Liver (tissue), 7 donors: ENCODE measurements at regions not wholly inside any gene's neighbourhood (a gene's known extent, or its start where the extent isn't known, plus 50 kb on each side); places are given as distances from the start of the nearest gene placed in this dataset.

Experiments used
- DNase-seq: peaks from one replicate; pipeline ENCODE4 v3.0.0-alpha.2; 2017; ENCODE audit warnings: low spot score
- H3K27ac ChIP-seq, 2 donors: one replicate each; pipeline ENCODE4 v1.7.0; 2013; ENCODE audit warnings: inconsistent platforms in 2 of 2, low read length in 2 of 2, control low read depth in 1 of 2, low read depth in 1 of 2, mild to moderate bottlenecking in 1 of 2
- H3K27me3 ChIP-seq, 4 donors: one replicate each; pipeline versions ENCODE4 v1.6.1 to v1.7.0; 2013; ENCODE audit warnings: low read length in 3 of 4, inconsistent platforms in 1 of 4, mild to moderate bottlenecking in 1 of 4, moderate library complexity in 1 of 4; ENCODE audit not compliant: control insufficient read depth in 4 of 4, insufficient read depth in 4 of 4
- H3K36me3 ChIP-seq, 4 donors: one replicate each; pipeline versions ENCODE4 v1.6.1 to v1.7.0; 2013; ENCODE audit warnings: low read length in 3 of 4, mild to moderate bottlenecking in 3 of 4, low read depth in 1 of 4, moderate library complexity in 1 of 4; ENCODE audit not compliant: control insufficient read depth in 4 of 4, insufficient read depth in 3 of 4
- H3K4me1 ChIP-seq, 4 donors: one replicate each; pipeline versions ENCODE4 v1.6.1 to v1.7.0; 2013; ENCODE audit warnings: low read length in 3 of 4, mild to moderate bottlenecking in 3 of 4, moderate library complexity in 1 of 4; ENCODE audit not compliant: control insufficient read depth in 4 of 4, insufficient read depth in 4 of 4
- H3K4me3 ChIP-seq, 3 donors: one replicate each; pipeline versions ENCODE4 v1.6.1 to v1.7.0; 2013; ENCODE audit warnings: low read length in 3 of 3, control low read depth in 1 of 3, low read depth in 1 of 3, mild to moderate bottlenecking in 1 of 3
- H3K9ac ChIP-seq, 2 donors: one replicate each; pipeline ENCODE4 v1.7.0; 2013; ENCODE audit warnings: low read length in 2 of 2, mild to moderate bottlenecking in 2 of 2, moderate library complexity in 2 of 2, control low read depth in 1 of 2, low read depth in 1 of 2
- H3K9me3 ChIP-seq, 4 donors: one replicate each; pipeline versions ENCODE4 v1.6.1 to v1.7.0; 2013; ENCODE audit warnings: low read length in 3 of 4; ENCODE audit not compliant: control insufficient read depth in 4 of 4
- ATF3 ChIP-seq: IDR thresholded peaks from 2 replicates; pipeline ENCODE4 v1.6.1; 2016; ENCODE audit warnings: antibody characterized with exemption
- EGR1 ChIP-seq, 2 donors: IDR thresholded peaks; 2 replicates each; pipeline ENCODE4 v1.6.1; 2016 to 2018; ENCODE audit warnings: antibody characterized with exemption in 2 of 2, low read depth in 2 of 2
- FOXA2 ChIP-seq: IDR thresholded peaks from 2 replicates; pipeline ENCODE4 v1.6.1; 2016; ENCODE audit warnings: antibody characterized with exemption
- GABPA ChIP-seq, 2 donors: IDR thresholded peaks in 1 of 2; conservative IDR thresholded peaks in 1 of 2; 2 replicates each; pipeline ENCODE4 v1.6.1; 2016; ENCODE audit warnings: antibody characterized with exemption in 2 of 2, mild to moderate bottlenecking in 1 of 2, moderate library complexity in 1 of 2
- HNF4A ChIP-seq, 2 donors: conservative IDR thresholded peaks; 2 replicates each; pipeline ENCODE4 v1.6.1; 2016; ENCODE audit warnings: antibody characterized with exemption in 2 of 2, mild to moderate bottlenecking in 2 of 2
- HNF4G ChIP-seq: IDR thresholded peaks from 2 replicates; pipeline ENCODE4 v1.6.1; 2016; ENCODE audit warnings: antibody characterized with exemption
- MAX ChIP-seq: IDR thresholded peaks from 2 replicates; pipeline ENCODE4 v1.6.1; 2016; ENCODE audit warnings: antibody characterized with exemption
- NR2F2 ChIP-seq: IDR thresholded peaks from 2 replicates; pipeline ENCODE4 v1.6.1; 2016; ENCODE audit warnings: antibody characterized with exemption
- REST ChIP-seq: IDR thresholded peaks from 2 replicates; pipeline ENCODE4 v1.6.1; 2016; ENCODE audit warnings: antibody characterized with exemption, mild to moderate bottlenecking
- RXRA ChIP-seq, 2 donors: IDR thresholded peaks; 2 replicates each; pipeline ENCODE4 v1.6.1; 2017 to 2018; ENCODE audit warnings: antibody characterized with exemption in 2 of 2, mild to moderate bottlenecking in 1 of 2
- SP1 ChIP-seq: IDR thresholded peaks from 2 replicates; pipeline ENCODE4 v1.6.1; 2018; ENCODE audit warnings: antibody characterized with exemption, mild to moderate bottlenecking
- ZBTB33 ChIP-seq: IDR thresholded peaks from 2 replicates; pipeline ENCODE4 v1.6.1; 2016; ENCODE audit warnings: antibody characterized with exemption
- WGBS: extraction: QIAGEN DNeasy Blood & Tissue Kit; methylation state at CpG from one replicate; pipeline ENCODE4 v1.1.7; 2013; 5-methylcytosine and 5-hydroxymethylcytosine counted together
- donor health status: healthy.
- donor health status: healthy.
- donor health status: healthy.
- donor health status: healthy.

- no peaks in the 10 kb centered on the region for H3K4me1 ChIP-seq
- no peak overlapping the region for H3K9ac ChIP-seq
- 65% methylated on average over 1 of the region's 1 CpG for WGBS
- no peak overlapping the region for H3K27ac ChIP-seq
- no peaks in the 10 kb centered on the region for H3K36me3 ChIP-seq
- TF ChIP-seq HNF4G, result no peak
- no peak for DNase-seq
- H3K4me3 ChIP-seq, result no peak overlapping the region
- H3K27me3 ChIP-seq, result peaks cover 0 to 3% (median 0%) of the 10 kb centered on the region in 4 donors
- H3K9me3 ChIP-seq, result peaks cover 0 to 1% (median 0%) of the 10 kb centered on the region in 4 donors
Observed at GRCh38 chr14:83289896-83290295, 1756.2 kb upstream of the SEL1L start.

- Histone ChIP-seq H3K27ac (no peak overlapping the region), H3K9me3 (no peaks in the 10 kb centered on the region), H3K4me1 (no peaks in the 10 kb centered on the region), H3K9ac (no peak overlapping the region), H3K36me3 (no peaks in the 10 kb centered on the region), H3K4me3 (no peak overlapping the region), H3K27me3 (peaks cover 0 to 3% (median 0%) of the 10 kb centered on the region in 4 donors)
- no peak for TF ChIP-seq REST
- no peak for TF ChIP-seq HNF4G
- no peak for TF ChIP-seq ATF3
- TF ChIP-seq MAX, result no peak
- no peak for TF ChIP-seq HNF4A (conservative IDR thresholded peaks at IDR 0.05)
- no peak for TF ChIP-seq FOXA2
- no peak for TF ChIP-seq RXRA (IDR thresholded peaks at IDR 0.05)
- no peak for TF ChIP-seq ZBTB33
- no peak for TF ChIP-seq EGR1 (IDR thresholded peaks at IDR 0.05; ENCODE audit: low read depth in 2 of 2)
- no peak for TF ChIP-seq SP1
- no peak for TF ChIP-seq GABPA (IDR thresholded peaks at IDR 0.05 in 1 of 2, conservative IDR thresholded peaks at IDR 0.05 in 1 of 2)
- TF ChIP-seq NR2F2, result no peak
- no peak for DNase-seq
Observed at GRCh38 chr14:83290447-83290846, 1756.8 kb upstream of the SEL1L start.

- peaks cover 0 to 3% (median 0%) of the 10 kb centered on the region in 4 donors for H3K27me3 ChIP-seq
- H3K4me1 ChIP-seq, result no peaks in the 10 kb centered on the region
- no peak for DNase-seq
- H3K27ac ChIP-seq, result no peak overlapping the region
- TF ChIP-seq ATF3, result no peak
- TF ChIP-seq NR2F2, result no peak
- TF ChIP-seq REST, result no peak
- H3K9me3 ChIP-seq, result no peaks in the 10 kb centered on the region
- H3K9ac ChIP-seq, result no peak overlapping the region
- H3K4me3 ChIP-seq, result no peak overlapping the region
- 43% methylated on average over 1 of the region's 1 CpG for WGBS
- H3K36me3 ChIP-seq, result no peaks in the 10 kb centered on the region
Observed at GRCh38 chr14:83291714-83292113, 1758.1 kb upstream of the SEL1L start.
